ENCODE measurements at regions not wholly inside any gene's neighbourhood (a gene's known extent, or its start where the extent isn't known, plus 50 kb on each side); places are given as distances from the start of the nearest gene placed in this dataset.

DNA sequence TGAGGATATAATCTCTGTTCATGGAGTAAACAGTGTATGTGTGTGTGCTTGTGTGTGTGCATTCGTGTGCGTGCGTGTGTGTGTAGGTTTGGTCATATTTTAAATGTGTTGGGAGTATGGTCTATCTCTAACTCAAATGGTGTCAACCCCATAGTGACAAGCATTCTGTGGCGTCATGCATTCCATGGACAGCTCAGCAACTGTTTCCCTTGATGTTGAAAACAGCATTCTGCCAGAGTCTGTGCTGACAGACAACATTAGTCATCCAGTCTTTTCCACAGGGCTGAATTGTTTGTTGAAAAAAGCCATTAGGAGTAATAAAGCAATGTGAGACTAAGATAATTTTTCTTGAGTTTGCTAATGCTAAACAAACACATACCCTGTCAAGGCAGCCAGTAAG is 706.6 kb downstream of the PCDH19 start:
- no peaks in the 10 kb centered on the region for H3K4me1 ChIP-seq
- 60 to 73% methylated on average over 3 to 4 of the region's 4 CpGs for WGBS, 2 donors
- DNase-seq (no peak), ATAC-seq (ENCODE audit: low FRiP score in 2 of 2) (no peak)
- H3K9me3 ChIP-seq, result no peaks in the 10 kb centered on the region
- H3K27me3 ChIP-seq, result no peaks in the 10 kb centered on the region
- TF ChIP-seq, protein P1, sequence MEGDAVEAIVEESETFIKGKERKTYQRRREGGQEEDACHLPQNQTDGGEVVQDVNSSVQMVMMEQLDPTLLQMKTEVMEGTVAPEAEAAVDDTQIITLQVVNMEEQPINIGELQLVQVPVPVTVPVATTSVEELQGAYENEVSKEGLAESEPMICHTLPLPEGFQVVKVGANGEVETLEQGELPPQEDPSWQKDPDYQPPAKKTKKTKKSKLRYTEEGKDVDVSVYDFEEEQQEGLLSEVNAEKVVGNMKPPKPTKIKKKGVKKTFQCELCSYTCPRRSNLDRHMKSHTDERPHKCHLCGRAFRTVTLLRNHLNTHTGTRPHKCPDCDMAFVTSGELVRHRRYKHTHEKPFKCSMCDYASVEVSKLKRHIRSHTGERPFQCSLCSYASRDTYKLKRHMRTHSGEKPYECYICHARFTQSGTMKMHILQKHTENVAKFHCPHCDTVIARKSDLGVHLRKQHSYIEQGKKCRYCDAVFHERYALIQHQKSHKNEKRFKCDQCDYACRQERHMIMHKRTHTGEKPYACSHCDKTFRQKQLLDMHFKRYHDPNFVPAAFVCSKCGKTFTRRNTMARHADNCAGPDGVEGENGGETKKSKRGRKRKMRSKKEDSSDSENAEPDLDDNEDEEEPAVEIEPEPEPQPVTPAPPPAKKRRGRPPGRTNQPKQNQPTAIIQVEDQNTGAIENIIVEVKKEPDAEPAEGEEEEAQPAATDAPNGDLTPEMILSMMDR (IDR thresholded peaks at IDR 0.05), result no peak
- no peak for TF ChIP-seq POLR2AphosphoS5 (IDR thresholded peaks at IDR 0.05)
- TF ChIP-seq POLR2A (IDR thresholded peaks at IDR 0.05), result no peak
- no peak for TF ChIP-seq EP300 (IDR thresholded peaks at IDR 0.05)
- no peak overlapping the region for H3K27ac ChIP-seq
- H3K4me3 ChIP-seq, result no peak overlapping the region
- H3K36me3 ChIP-seq, result no peaks in the 10 kb centered on the region

DNA sequence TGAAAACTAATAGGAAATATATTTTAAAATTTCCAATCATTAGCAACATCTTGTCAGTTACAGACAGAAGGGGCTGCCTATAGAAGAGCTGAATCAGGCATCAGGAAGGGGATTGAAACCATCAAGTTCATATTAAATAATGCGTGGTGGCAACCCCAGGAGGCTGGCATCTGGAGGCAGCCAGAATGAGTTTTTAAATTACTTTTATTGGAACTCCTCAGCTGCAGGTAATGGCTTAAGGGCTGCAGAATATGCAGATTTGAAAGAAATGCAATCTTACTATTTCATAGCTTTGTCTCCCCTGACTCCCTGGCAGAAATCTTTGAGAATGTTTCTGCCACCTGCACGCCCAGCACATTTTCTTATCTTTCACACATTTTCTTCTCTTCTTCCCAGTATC is 711.6 kb downstream of the PCDH19 start:
- H3K4me1 ChIP-seq, result no peaks in the 10 kb centered on the region

DNA sequence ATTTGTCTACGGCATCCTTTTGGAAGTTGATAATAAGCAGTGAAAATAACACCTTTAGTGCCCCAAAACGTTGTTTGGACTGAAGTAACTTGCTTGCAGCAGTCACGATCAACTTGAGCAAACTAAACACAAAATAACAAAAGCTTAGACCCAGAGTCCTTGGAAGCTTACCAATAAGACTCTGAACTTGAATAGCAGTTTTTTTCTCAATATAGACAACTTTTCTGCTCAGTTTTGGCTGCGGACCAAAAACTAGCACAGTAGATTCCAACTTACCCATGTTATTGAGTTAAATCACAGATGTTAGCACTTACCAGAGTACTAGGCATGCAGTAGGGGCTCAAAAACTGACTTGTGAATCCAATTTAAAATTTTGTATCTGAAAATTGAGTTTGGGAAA is 746.9 kb downstream of the PCDH19 start:
- H3K4me1 ChIP-seq, result no peaks in the 10 kb centered on the region
- no peak overlapping the region for H3K27ac ChIP-seq
- ATAC-seq (ENCODE audit: low FRiP score in 2 of 2) (no peak), DNase-seq (no peak)
- H3K4me3 ChIP-seq, result no peak overlapping the region
- H3K36me3 ChIP-seq, result no peaks in the 10 kb centered on the region
- no peaks in the 10 kb centered on the region for H3K9me3 ChIP-seq
- no peaks in the 10 kb centered on the region for H3K27me3 ChIP-seq
- TF ChIP-seq POLR2A (IDR thresholded peaks at IDR 0.05) (no peak), EP300 (IDR thresholded peaks at IDR 0.05) (no peak), POLR2AphosphoS5 (IDR thresholded peaks at IDR 0.05) (no peak)
- TF ChIP-seq, protein P1 (IDR thresholded peaks at IDR 0.05), result no peak
- WGBS, 2 donors, result 61 to 64% methylated on average over 4 of the region's 4 CpGs

More for the DNA sequence above, 711.6 kb downstream of the PCDH19 start:
- no peak overlapping the region for H3K27ac ChIP-seq
- no peaks in the 10 kb centered on the region for H3K27me3 ChIP-seq
- H3K36me3 ChIP-seq, result no peaks in the 10 kb centered on the region
- DNase-seq (no peak), ATAC-seq (ENCODE audit: low FRiP score in 2 of 2) (no peak)
- no peak overlapping the region for H3K4me3 ChIP-seq
- TF ChIP-seq, protein P1 (IDR thresholded peaks at IDR 0.05), result no peak
- TF ChIP-seq POLR2AphosphoS5 (IDR thresholded peaks at IDR 0.05) (no peak), EP300 (IDR thresholded peaks at IDR 0.05) (no peak), POLR2A (IDR thresholded peaks at IDR 0.05) (no peak)
- no peaks in the 10 kb centered on the region for H3K9me3 ChIP-seq
- 61 to 69% methylated on average over 2 of the region's 2 CpGs for WGBS, 2 donors

DNA sequence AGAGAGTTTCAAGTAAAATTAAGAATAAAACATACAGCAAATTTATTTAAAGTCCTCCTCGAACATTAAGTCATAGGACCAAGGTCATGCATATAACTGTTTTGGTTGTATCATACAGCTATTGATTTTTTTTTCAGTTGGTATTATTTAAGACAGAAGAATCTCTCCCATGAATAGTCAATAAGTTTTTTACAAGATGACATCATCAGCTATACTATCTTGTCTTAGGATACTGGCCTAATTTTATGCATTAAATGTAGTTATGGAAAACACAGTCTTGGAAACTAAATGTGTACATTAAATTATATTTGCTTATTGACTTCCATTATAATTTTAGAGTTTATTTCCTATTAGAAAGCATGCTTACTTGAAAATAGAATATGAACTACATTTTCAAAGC is 755.9 kb downstream of the PCDH19 start:
- WGBS, 2 donors, result 65 to 86% methylated on average over 1 of the region's 1 CpG

DNA sequence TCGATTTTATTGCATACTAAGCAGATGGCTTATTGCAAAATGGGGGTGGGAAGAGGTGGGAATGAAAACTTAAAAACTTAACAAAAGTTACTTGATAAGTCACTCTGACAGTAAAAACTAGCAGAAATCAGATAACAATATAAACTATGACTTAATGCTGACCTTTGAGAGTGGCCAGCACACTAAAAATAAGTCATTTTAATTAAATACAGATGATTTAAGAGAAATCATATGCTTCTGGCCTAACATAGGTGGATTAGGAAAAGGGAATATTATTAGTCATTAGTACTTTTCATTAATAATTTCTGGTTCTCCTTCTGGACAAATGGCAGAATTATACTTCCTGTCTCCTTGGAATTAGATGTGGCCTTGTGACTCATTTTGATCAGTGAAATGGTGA is 756.7 kb downstream of the PCDH19 start:
- Histone ChIP-seq H3K36me3 (no peaks in the 10 kb centered on the region), H3K4me1 (no peaks in the 10 kb centered on the region), H3K27me3 (no peaks in the 10 kb centered on the region), H3K4me3 (no peak overlapping the region), H3K27ac (no peak overlapping the region), H3K9me3 (no peaks in the 10 kb centered on the region)
- DNase-seq (no peak), ATAC-seq (ENCODE audit: low FRiP score in 2 of 2) (no peak)
- no peak for TF ChIP-seq POLR2AphosphoS5 (IDR thresholded peaks at IDR 0.05)
- no peak for TF ChIP-seq POLR2A (IDR thresholded peaks at IDR 0.05)
- no peak for TF ChIP-seq EP300 (IDR thresholded peaks at IDR 0.05)
- TF ChIP-seq, protein P1 (IDR thresholded peaks at IDR 0.05), result no peak
- WGBS, 2 donors, result 67 to 76% methylated on average over 1 of the region's 1 CpG

More for the DNA sequence above, 755.9 kb downstream of the PCDH19 start:
- no peak for TF ChIP-seq EP300 (IDR thresholded peaks at IDR 0.05)
- TF ChIP-seq POLR2AphosphoS5 (IDR thresholded peaks at IDR 0.05), result no peak
- TF ChIP-seq, protein P1 (IDR thresholded peaks at IDR 0.05), result no peak
- TF ChIP-seq POLR2A (IDR thresholded peaks at IDR 0.05), result no peak
- H3K9me3 ChIP-seq, result no peaks in the 10 kb centered on the region
- no peak for DNase-seq
- ATAC-seq (ENCODE audit: low FRiP score in 2 of 2), result no peak
- H3K27me3 ChIP-seq, result no peaks in the 10 kb centered on the region
- no peaks in the 10 kb centered on the region for H3K36me3 ChIP-seq
- no peak overlapping the region for H3K27ac ChIP-seq
- H3K4me3 ChIP-seq, result no peak overlapping the region
- H3K4me1 ChIP-seq, result no peaks in the 10 kb centered on the region
